ENCODE measurements at regions not wholly inside any gene's neighbourhood (a gene's known extent, or its start where the extent isn't known, plus 50 kb on each side); places are given as distances from the start of the nearest gene placed in this dataset.

DNA sequence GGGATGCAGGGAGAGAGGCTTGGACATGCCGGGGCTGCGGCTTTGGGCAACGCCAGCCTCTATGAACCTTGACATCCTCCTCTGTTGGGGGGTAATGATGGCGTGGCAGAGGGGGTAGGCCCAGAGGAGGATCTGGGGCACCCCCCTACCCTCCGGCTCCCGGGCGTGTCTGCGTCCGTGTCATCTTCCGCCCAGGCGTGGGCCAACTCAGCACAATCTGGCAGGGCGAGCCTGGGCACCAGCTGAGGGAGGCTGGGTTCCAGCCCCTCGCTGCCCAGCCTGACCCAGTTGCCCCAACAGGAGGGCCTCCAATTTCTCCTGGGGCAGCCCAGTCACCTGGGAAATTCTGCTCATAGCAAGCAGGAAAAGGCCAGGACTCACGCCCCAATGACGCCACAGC lies 62.9 kb upstream of the IL17B start:
- H3K9me3 ChIP-seq (ENCODE audit: insufficient read depth, low read depth, low read length): no peaks in the 10 kb centered on the region
- H2AFZ ChIP-seq (ENCODE audit: low read length): no peak overlapping the region
- no peaks in the 10 kb centered on the region for H3K79me2 ChIP-seq (ENCODE audit: insufficient read depth, low read length)
- no peaks in the 10 kb centered on the region for H3K27me3 ChIP-seq (ENCODE audit: insufficient read depth, low read length, poor library complexity, severe bottlenecking)
- no peaks in the 10 kb centered on the region for H4K20me1 ChIP-seq (ENCODE audit: insufficient read depth, low read length, poor library complexity, severe bottlenecking)
- H3K4me3 ChIP-seq (ENCODE audit: low read length, poor library complexity, severe bottlenecking): no peak overlapping the region
- no peaks in the 10 kb centered on the region for H3K9me2 ChIP-seq (replicated peaks; ENCODE audit: low read depth, low read length)
- H3K4me1 ChIP-seq (ENCODE audit: insufficient read depth, low read length, poor library complexity, severe bottlenecking): peaks cover 19% of the 10 kb centered on the region
- no peaks in the 10 kb centered on the region for H3K36me3 ChIP-seq (ENCODE audit: insufficient read depth, low read length)
- H3K4me2 ChIP-seq (ENCODE audit: low read depth, low read length, poor library complexity, severe bottlenecking): no peak overlapping the region
- no peaks in the 10 kb centered on the region for H3F3A ChIP-seq (ENCODE audit: low read depth)
- no peak overlapping the region for H3K9ac ChIP-seq (ENCODE audit: low read depth, low read length, poor library complexity, severe bottlenecking)
- TF ChIP-seq, protein P1, sequence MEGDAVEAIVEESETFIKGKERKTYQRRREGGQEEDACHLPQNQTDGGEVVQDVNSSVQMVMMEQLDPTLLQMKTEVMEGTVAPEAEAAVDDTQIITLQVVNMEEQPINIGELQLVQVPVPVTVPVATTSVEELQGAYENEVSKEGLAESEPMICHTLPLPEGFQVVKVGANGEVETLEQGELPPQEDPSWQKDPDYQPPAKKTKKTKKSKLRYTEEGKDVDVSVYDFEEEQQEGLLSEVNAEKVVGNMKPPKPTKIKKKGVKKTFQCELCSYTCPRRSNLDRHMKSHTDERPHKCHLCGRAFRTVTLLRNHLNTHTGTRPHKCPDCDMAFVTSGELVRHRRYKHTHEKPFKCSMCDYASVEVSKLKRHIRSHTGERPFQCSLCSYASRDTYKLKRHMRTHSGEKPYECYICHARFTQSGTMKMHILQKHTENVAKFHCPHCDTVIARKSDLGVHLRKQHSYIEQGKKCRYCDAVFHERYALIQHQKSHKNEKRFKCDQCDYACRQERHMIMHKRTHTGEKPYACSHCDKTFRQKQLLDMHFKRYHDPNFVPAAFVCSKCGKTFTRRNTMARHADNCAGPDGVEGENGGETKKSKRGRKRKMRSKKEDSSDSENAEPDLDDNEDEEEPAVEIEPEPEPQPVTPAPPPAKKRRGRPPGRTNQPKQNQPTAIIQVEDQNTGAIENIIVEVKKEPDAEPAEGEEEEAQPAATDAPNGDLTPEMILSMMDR (conservative IDR thresholded peaks at IDR 0.05; ENCODE audit: low read length): no peak

DNA sequence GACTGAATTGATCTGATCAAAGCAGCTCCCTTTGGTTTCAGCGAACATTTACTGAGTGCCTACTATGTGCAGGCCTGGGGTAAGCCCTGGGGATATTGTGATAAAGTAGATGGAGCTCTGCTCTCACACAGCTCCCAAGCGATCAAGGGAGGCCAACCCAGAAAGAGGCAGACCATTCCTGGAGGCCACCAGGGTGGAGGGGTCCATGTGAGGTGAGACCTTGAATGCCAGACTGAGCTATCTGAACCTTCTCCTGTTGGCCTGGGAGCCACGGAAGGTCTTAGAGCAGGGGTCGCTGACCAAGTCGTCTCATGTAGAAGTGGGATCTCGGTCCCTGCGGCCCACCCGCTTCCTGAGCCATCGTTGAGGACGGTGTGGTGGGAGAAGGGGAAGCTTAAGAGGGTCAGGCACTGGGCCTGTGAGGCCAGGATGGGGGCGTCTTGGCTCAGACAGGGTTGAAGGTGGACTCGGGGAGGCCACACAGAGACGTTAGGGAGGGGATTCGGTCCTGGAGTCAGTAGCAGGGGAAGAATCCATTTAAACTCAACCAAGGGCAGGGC lies 62.2 kb upstream of the IL17B start:
- no peak overlapping the region for H3K4me3 ChIP-seq (ENCODE audit: low read length, poor library complexity, severe bottlenecking)
- H3K4me2 ChIP-seq (ENCODE audit: low read depth, low read length, poor library complexity, severe bottlenecking): no peak overlapping the region
- H3K79me2 ChIP-seq (ENCODE audit: insufficient read depth, low read length): no peaks in the 10 kb centered on the region
- no peak for TF ChIP-seq EZH2phosphoT487 (IDR thresholded peaks at IDR 0.05; ENCODE audit: borderline replicate concordance)
- TF ChIP-seq, protein P1 (conservative IDR thresholded peaks at IDR 0.05; ENCODE audit: low read length): no peak
- H3K9me3 ChIP-seq (ENCODE audit: insufficient read depth, low read depth, low read length): no peaks in the 10 kb centered on the region
- H3K27me3 ChIP-seq (ENCODE audit: insufficient read depth, low read length, poor library complexity, severe bottlenecking): no peaks in the 10 kb centered on the region
- H3K9me2 ChIP-seq (replicated peaks; ENCODE audit: low read depth, low read length): no peaks in the 10 kb centered on the region
- no peak overlapping the region for H2AFZ ChIP-seq (ENCODE audit: low read length)
- no peaks in the 10 kb centered on the region for H3F3A ChIP-seq (ENCODE audit: low read depth)
- no peaks in the 10 kb centered on the region for H4K20me1 ChIP-seq (ENCODE audit: insufficient read depth, low read length, poor library complexity, severe bottlenecking)
- H3K4me1 ChIP-seq (ENCODE audit: insufficient read depth, low read length, poor library complexity, severe bottlenecking): peaks cover 19% of the 10 kb centered on the region
- no peaks in the 10 kb centered on the region for H3K36me3 ChIP-seq (ENCODE audit: insufficient read depth, low read length)
- no peak overlapping the region for H3K9ac ChIP-seq (ENCODE audit: low read depth, low read length, poor library complexity, severe bottlenecking)

DNA sequence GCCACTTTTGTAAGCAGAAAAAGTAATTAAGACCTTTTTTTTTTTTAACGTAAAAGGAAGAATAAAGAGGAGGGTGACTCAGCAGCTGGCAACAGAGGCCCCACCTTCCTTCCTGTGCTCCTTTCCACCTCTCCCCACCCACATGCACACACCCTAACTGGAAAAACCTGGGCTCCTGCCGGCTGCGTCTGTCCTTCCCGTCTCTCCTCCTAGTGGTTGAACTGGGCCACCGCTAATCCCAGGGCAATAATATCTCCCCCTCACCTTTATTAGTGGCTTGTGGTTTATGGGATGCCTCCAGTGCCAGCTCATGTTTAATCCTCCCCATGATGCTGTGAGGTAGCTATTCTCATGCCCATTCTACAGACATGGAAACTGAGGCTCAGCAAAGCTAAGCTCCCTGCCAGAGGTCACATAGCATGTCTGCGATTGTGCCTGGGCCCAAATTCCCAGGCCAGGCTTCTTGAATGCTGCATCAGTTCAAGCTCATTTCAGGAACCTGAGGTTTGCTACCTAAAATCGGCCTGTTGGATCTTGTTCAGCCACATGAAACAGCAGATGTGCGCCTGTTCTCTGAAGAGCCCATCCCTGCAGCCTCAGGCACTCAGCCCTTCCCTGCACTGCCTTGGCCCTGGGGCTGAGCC lies 60.9 kb upstream of the IL17B start:
- no peaks in the 10 kb centered on the region for H4K20me1 ChIP-seq (ENCODE audit: insufficient read depth, low read length, poor library complexity, severe bottlenecking)
- no peaks in the 10 kb centered on the region for H3K27me3 ChIP-seq (ENCODE audit: insufficient read depth, low read length, poor library complexity, severe bottlenecking)
- H3K9me2 ChIP-seq (replicated peaks; ENCODE audit: low read depth, low read length): no peaks in the 10 kb centered on the region
- 0 out of 2 replicates have a peak overlapping the region, but pooled peaks have one; percentile 54 for H2AFZ ChIP-seq (ENCODE audit: low read length)
- H3K9me3 ChIP-seq (ENCODE audit: insufficient read depth, low read depth, low read length): no peaks in the 10 kb centered on the region
- H3K36me3 ChIP-seq (ENCODE audit: insufficient read depth, low read length): no peaks in the 10 kb centered on the region
- H3K4me1 ChIP-seq (ENCODE audit: insufficient read depth, low read length, poor library complexity, severe bottlenecking): peaks cover 14% of the 10 kb centered on the region
- H3F3A ChIP-seq (ENCODE audit: low read depth): no peaks in the 10 kb centered on the region
- peak overlapping the region; percentile 31 for H3K4me3 ChIP-seq (ENCODE audit: low read length, poor library complexity, severe bottlenecking)
- peak overlapping the region; percentile 66 for H3K4me2 ChIP-seq (ENCODE audit: low read depth, low read length, poor library complexity, severe bottlenecking)
- H3K9ac ChIP-seq (ENCODE audit: low read depth, low read length, poor library complexity, severe bottlenecking): no peak overlapping the region
- no peaks in the 10 kb centered on the region for H3K79me2 ChIP-seq (ENCODE audit: insufficient read depth, low read length)
- no peak for TF ChIP-seq EZH2phosphoT487 (IDR thresholded peaks at IDR 0.05; ENCODE audit: borderline replicate concordance)
- TF ChIP-seq, protein P1 (conservative IDR thresholded peaks at IDR 0.05; ENCODE audit: low read length): peak; percentile 26; the same call in 1 of the 2 replicates
